ENCODE measurements at regions not wholly inside any gene's neighbourhood (a gene's known extent, or its start where the extent isn't known, plus 50 kb on each side); places are given as distances from the start of the nearest gene placed in this dataset.

DNA sequence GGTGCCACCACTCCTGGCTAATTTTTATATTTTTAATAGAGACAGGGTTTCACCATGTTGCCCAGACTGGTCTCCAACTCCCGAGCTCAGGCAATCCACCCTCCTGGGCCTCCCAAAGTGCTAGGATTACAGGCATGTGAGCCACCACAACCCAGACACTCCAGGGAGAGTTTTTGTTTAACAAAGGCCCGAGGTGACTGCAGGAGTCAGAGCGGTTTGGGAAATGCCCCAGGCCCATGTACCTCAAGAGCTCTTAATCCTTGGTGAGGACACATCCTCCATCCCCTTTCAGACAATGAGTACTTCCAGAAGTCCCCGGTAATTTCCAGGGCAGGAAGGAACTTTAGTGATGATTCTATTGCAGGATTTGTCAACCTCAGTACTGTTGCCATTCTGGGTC, 176.0 kb downstream of the ESRRB start:
- Histone ChIP-seq H3K27ac (no peak overlapping the region), H2AFZ (no peak overlapping the region), H3K79me2 (no peaks in the 10 kb centered on the region), H3K27me3 (ENCODE audit: control insufficient read depth, insufficient read depth, low read length) (no peaks in the 10 kb centered on the region), H3K4me1 (no peaks in the 10 kb centered on the region), H3K36me3 (ENCODE audit: control insufficient read depth, insufficient read depth, low read length) (no peaks in the 10 kb centered on the region), H3K4me3 (ENCODE audit: low read depth, low read length) (no peak overlapping the region), H3K9me3 (ENCODE audit: control insufficient read depth, low read length) (no peaks in the 10 kb centered on the region), H3K9ac (no peak overlapping the region), H3K4me2 (ENCODE audit: low read length) (no peak overlapping the region)
- TF ChIP-seq CTCF (IDR thresholded peaks at IDR 0.05), result no peak

DNA sequence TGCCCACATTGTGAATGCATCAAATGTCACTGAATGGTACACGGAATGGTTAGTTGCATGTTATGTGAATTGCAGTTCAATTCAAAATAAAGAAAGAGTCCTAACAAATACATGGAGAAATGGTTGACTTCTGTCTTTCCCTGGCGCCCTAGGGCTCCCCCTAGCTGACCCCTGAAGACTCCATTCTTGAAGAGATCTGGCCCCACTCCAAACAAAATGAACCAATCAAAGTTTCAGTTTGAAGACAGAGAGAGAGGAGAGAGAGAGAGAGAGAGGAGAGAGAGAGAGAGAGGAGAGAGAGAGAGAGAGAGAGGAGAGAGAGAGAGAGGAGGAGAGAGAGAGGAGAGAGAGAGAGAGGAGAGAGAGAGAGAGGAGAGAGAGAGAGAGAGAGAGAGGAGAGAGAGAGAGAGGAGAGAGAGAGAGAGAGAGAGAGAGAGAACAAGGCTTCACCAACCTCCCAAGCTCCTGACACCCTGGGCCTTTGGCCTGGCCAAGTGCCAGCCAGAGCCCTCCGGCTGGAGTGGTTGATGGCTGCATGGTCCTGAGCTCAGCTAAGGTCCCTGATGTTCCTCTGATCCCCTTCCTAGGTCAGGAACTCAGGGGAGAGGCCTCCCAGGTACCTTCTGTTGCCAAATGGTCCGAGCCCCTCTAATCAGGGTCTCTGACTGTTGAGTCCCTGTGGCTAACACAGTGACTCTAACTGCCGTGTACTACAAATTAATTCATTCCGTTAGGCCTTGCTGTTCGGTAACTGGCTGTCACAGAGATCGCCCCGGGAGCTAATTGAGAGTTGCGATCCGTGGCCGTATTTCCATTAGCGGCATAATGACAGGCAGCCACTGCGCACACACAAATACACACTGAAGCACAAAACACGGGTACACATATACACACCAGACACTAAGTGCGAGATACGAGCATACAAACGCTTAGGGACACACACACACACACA, 188.8 kb downstream of the ESRRB start:
- no peaks in the 10 kb centered on the region for H3K4me1 ChIP-seq
- H2AFZ ChIP-seq, result no peak overlapping the region

GRCh38 chr14:76566439-76566838, 190.5 kb downstream of the ESRRB start:
- no peak for TF ChIP-seq CTCF (IDR thresholded peaks at IDR 0.05)
- H2AFZ ChIP-seq, result no peak overlapping the region
- H3K36me3 ChIP-seq (ENCODE audit: control insufficient read depth, insufficient read depth, low read length), result no peaks in the 10 kb centered on the region
- no peak overlapping the region for H3K9ac ChIP-seq
- H3K27ac ChIP-seq, result no peak overlapping the region
- no peaks in the 10 kb centered on the region for H3K27me3 ChIP-seq (ENCODE audit: control insufficient read depth, insufficient read depth, low read length)
- no peak overlapping the region for H3K4me2 ChIP-seq (ENCODE audit: low read length)
- H3K4me1 ChIP-seq, result no peaks in the 10 kb centered on the region
- no peak overlapping the region for H3K4me3 ChIP-seq (ENCODE audit: low read depth, low read length)
- H3K9me3 ChIP-seq (ENCODE audit: control insufficient read depth, low read length), result no peaks in the 10 kb centered on the region
- no peaks in the 10 kb centered on the region for H3K79me2 ChIP-seq

More for the DNA sequence above, 188.8 kb downstream of the ESRRB start:
- Histone ChIP-seq H3K27me3 (ENCODE audit: control insufficient read depth, insufficient read depth, low read length) (no peaks in the 10 kb centered on the region), H3K27ac (no peak overlapping the region), H3K36me3 (ENCODE audit: control insufficient read depth, insufficient read depth, low read length) (no peaks in the 10 kb centered on the region), H3K9ac (no peak overlapping the region), H3K4me3 (ENCODE audit: low read depth, low read length) (no peak overlapping the region), H3K9me3 (ENCODE audit: control insufficient read depth, low read length) (no peaks in the 10 kb centered on the region), H3K4me2 (ENCODE audit: low read length) (no peak overlapping the region), H3K79me2 (no peaks in the 10 kb centered on the region)
- no peak for TF ChIP-seq CTCF (IDR thresholded peaks at IDR 0.05)

GRCh38 chr14:76574416-76575095, 186.7 kb upstream of the VASH1 start:
- no peak overlapping the region for H3K27ac ChIP-seq
- H2AFZ ChIP-seq, result no peak overlapping the region
- no peaks in the 10 kb centered on the region for H3K4me1 ChIP-seq
- H3K4me3 ChIP-seq (ENCODE audit: low read depth, low read length), result no peak overlapping the region
- H3K9me3 ChIP-seq (ENCODE audit: control insufficient read depth, low read length), result no peaks in the 10 kb centered on the region
- H3K79me2 ChIP-seq, result no peaks in the 10 kb centered on the region
- peaks cover 3% of the 10 kb centered on the region for H3K27me3 ChIP-seq (ENCODE audit: control insufficient read depth, insufficient read depth, low read length)
- no peak overlapping the region for H3K9ac ChIP-seq
- no peak for TF ChIP-seq CTCF (IDR thresholded peaks at IDR 0.05)
- no peak overlapping the region for H3K4me2 ChIP-seq (ENCODE audit: low read length)
- no peaks in the 10 kb centered on the region for H3K36me3 ChIP-seq (ENCODE audit: control insufficient read depth, insufficient read depth, low read length)

Data from parathyroid adenoma (tissue), 2 donors.